Glutamatergic neuron (in vitro differentiated cells): ENCODE measurements at regions not wholly inside any gene's neighbourhood (a gene's known extent, or its start where the extent isn't known, plus 50 kb on each side); places are given as distances from the start of the nearest gene placed in this dataset.

Experiments
- DNase-seq: peaks from one replicate; pipeline ENCODE4 v3.0.0; 2022
- H3K27ac Mint-ChIP-seq: one replicate; pipeline ENCODE4 v1.8.0; 2020; ENCODE audit warnings: mild to moderate bottlenecking, mixed read lengths, inconsistent platforms; ENCODE audit not compliant: unreplicated experiment
- H3K27me3 Mint-ChIP-seq: one replicate; pipeline ENCODE4 v1.8.0; 2020; ENCODE audit warnings: mild to moderate bottlenecking, moderate library complexity, mixed read lengths, inconsistent platforms; ENCODE audit not compliant: unreplicated experiment
- H3K36me3 Mint-ChIP-seq: one replicate; pipeline ENCODE4 v1.8.0; 2020; ENCODE audit warnings: mild to moderate bottlenecking, mixed read lengths, inconsistent platforms; ENCODE audit not compliant: unreplicated experiment
- H3K4me1 Mint-ChIP-seq: one replicate; pipeline ENCODE4 v1.8.0; 2020; ENCODE audit warnings: mild to moderate bottlenecking, low read depth, mixed read lengths, inconsistent platforms; ENCODE audit not compliant: unreplicated experiment
- H3K4me3 Mint-ChIP-seq: one replicate; pipeline ENCODE4 v1.8.0; 2020; ENCODE audit warnings: mild to moderate bottlenecking, mixed read lengths, inconsistent platforms; ENCODE audit not compliant: unreplicated experiment
- H3K9me3 Mint-ChIP-seq: one replicate; pipeline ENCODE4 v1.8.0; 2020; ENCODE audit warnings: mild to moderate bottlenecking, moderate library complexity, mixed read lengths, inconsistent platforms; ENCODE audit not compliant: unreplicated experiment
- TF ChIP-seq, protein P1 (sequence below): fragments of 200-600 bp; sonication (generic); IDR thresholded peaks from one replicate; pipeline ENCODE4 v1.5.0; 2021; ENCODE audit not compliant: partially characterized antibody, unreplicated experiment

- Mint-ChIP-seq H3K36me3 (no peaks in the 10 kb centered on the region), H3K27ac (no peak overlapping the region), H3K9me3 (no peaks in the 10 kb centered on the region), H3K27me3 (no peaks in the 10 kb centered on the region), H3K4me3 (no peak overlapping the region), H3K4me1 (no peaks in the 10 kb centered on the region)
- DNase-seq = no peak
- TF ChIP-seq, protein P1, sequence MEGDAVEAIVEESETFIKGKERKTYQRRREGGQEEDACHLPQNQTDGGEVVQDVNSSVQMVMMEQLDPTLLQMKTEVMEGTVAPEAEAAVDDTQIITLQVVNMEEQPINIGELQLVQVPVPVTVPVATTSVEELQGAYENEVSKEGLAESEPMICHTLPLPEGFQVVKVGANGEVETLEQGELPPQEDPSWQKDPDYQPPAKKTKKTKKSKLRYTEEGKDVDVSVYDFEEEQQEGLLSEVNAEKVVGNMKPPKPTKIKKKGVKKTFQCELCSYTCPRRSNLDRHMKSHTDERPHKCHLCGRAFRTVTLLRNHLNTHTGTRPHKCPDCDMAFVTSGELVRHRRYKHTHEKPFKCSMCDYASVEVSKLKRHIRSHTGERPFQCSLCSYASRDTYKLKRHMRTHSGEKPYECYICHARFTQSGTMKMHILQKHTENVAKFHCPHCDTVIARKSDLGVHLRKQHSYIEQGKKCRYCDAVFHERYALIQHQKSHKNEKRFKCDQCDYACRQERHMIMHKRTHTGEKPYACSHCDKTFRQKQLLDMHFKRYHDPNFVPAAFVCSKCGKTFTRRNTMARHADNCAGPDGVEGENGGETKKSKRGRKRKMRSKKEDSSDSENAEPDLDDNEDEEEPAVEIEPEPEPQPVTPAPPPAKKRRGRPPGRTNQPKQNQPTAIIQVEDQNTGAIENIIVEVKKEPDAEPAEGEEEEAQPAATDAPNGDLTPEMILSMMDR = no peak
Measured at GRCh38 chr14:44778604-44779003, 183.1 kb downstream of the KLHL28 start.

- DNase-seq = no peak
- Mint-ChIP-seq H3K9me3 (no peaks in the 10 kb centered on the region), H3K36me3 (no peaks in the 10 kb centered on the region), H3K4me1 (no peaks in the 10 kb centered on the region), H3K4me3 (no peak overlapping the region), H3K27ac (no peak overlapping the region), H3K27me3 (no peaks in the 10 kb centered on the region)
- TF ChIP-seq, protein P1 = no peak
Measured at GRCh38 chr14:44777584-44777983, 184.2 kb downstream of the KLHL28 start.

GRCh38 chr14:44775248-44775647 lies 186.5 kb downstream of the KLHL28 start:
- no peak for DNase-seq
- no peaks in the 10 kb centered on the region for H3K4me1 Mint-ChIP-seq
- no peaks in the 10 kb centered on the region for H3K27me3 Mint-ChIP-seq
- no peak overlapping the region for H3K4me3 Mint-ChIP-seq
- H3K27ac Mint-ChIP-seq = no peak overlapping the region
- no peaks in the 10 kb centered on the region for H3K9me3 Mint-ChIP-seq
- TF ChIP-seq, protein P1 = no peak
- no peaks in the 10 kb centered on the region for H3K36me3 Mint-ChIP-seq

- H3K4me3 Mint-ChIP-seq = no peak overlapping the region
- DNase-seq = no peak
- no peaks in the 10 kb centered on the region for H3K9me3 Mint-ChIP-seq
- H3K27ac Mint-ChIP-seq = no peak overlapping the region
- TF ChIP-seq, protein P1 = no peak
- H3K4me1 Mint-ChIP-seq = no peaks in the 10 kb centered on the region
- no peaks in the 10 kb centered on the region for H3K27me3 Mint-ChIP-seq
- no peaks in the 10 kb centered on the region for H3K36me3 Mint-ChIP-seq
Measured at GRCh38 chr14:44774396-44774795, 187.4 kb downstream of the KLHL28 start.

DNA sequence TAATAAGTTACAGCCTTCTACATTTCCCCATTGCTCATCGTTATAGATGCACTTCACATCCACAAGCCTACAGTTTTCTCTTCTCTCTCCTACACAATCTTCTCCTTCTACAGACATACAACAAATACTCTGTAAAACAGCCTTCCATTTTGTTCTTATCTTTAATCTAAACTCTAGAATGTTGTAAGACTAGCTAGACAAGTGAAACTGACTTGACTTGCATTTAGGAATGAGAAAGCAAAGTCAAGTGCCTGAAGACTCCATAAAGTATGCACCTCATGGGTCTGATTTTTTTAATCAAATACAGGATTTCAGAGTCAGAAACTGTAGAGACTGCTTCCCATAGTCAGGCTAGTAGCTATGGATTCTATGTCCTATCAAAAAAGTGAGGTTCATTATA lies 190.3 kb downstream of the KLHL28 start:
- no peaks in the 10 kb centered on the region for H3K9me3 Mint-ChIP-seq
- H3K36me3 Mint-ChIP-seq = no peaks in the 10 kb centered on the region
- H3K27ac Mint-ChIP-seq = no peak overlapping the region
- TF ChIP-seq, protein P1 = no peak
- H3K4me1 Mint-ChIP-seq = no peaks in the 10 kb centered on the region
- H3K4me3 Mint-ChIP-seq = no peak overlapping the region
- DNase-seq = no peak
- H3K27me3 Mint-ChIP-seq = no peaks in the 10 kb centered on the region
